ENCODE measurements at regions not wholly inside any gene's neighbourhood (a gene's known extent, or its start where the extent isn't known, plus 50 kb on each side); places are given as distances from the start of the nearest gene placed in this dataset.

DNA sequence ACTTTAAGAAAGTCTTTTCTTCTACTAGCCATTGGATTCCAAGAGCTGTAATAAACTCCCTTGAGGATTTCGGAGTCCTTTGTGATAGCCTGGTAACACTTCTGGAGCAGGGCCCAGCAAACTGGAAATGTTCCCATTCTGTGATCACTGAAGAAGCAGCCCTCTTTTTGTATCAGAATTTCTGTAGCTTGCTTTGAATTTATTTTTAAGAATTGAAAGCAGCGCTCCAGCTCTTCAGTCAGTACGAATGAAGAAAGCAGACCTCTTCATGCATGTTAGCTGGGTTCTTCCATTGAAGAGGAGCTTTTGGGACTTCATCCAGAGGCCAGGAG lies 141.5 kb downstream of the AKAP11 start:
- no peaks in the 10 kb centered on the region for H3K36me3 ChIP-seq
- no peak for DNase-seq
- no peaks in the 10 kb centered on the region for H3K4me1 ChIP-seq
- H3K27me3 ChIP-seq, result no peaks in the 10 kb centered on the region
- intact Hi-C loops (cut with DNase I), result no loop called here
- no peak overlapping the region for H3K4me3 ChIP-seq
- no peak overlapping the region for H3K27ac ChIP-seq
- H3K9me3 ChIP-seq, result peaks cover 0 to 2% (median 0%) of the 10 kb centered on the region in 4 donors
- no peak for TF ChIP-seq POLR2A (IDR thresholded peaks at IDR 0.05)
- no peak for TF ChIP-seq POLR2AphosphoS5 (IDR thresholded peaks at IDR 0.05)
- TF ChIP-seq, protein P1, sequence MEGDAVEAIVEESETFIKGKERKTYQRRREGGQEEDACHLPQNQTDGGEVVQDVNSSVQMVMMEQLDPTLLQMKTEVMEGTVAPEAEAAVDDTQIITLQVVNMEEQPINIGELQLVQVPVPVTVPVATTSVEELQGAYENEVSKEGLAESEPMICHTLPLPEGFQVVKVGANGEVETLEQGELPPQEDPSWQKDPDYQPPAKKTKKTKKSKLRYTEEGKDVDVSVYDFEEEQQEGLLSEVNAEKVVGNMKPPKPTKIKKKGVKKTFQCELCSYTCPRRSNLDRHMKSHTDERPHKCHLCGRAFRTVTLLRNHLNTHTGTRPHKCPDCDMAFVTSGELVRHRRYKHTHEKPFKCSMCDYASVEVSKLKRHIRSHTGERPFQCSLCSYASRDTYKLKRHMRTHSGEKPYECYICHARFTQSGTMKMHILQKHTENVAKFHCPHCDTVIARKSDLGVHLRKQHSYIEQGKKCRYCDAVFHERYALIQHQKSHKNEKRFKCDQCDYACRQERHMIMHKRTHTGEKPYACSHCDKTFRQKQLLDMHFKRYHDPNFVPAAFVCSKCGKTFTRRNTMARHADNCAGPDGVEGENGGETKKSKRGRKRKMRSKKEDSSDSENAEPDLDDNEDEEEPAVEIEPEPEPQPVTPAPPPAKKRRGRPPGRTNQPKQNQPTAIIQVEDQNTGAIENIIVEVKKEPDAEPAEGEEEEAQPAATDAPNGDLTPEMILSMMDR (IDR thresholded peaks at IDR 0.05), result no peak
- TF ChIP-seq EP300 (IDR thresholded peaks at IDR 0.05), result no peak
- 82 to 91% methylated on average over 3 of the region's 3 CpGs for WGBS, 2 donors

DNA sequence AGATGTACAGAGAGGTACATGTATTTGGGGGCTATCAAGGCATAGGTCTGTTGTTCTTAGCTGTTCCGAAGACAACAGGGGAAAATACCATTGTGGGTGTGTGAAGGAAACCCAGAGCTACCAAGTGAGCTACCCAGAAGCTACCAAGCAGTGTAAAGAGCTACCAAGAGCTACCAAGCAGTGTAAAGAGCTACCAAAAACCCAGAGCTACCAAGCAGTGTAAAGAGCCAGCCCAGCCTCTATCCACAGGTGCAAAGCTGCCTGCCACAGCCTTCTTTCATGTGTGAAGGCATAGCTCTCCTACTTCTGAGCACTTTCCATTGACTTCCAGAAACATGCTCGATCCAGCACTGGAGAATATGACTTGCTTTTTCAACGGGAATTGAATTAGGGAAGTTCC lies 145.7 kb downstream of the AKAP11 start:
- DNase-seq, result no peak
- WGBS, 2 donors, result 75 to 76% methylated on average over 3 of the region's 3 CpGs
- Histone ChIP-seq H3K9me3 (peaks cover 0 to 2% (median 0%) of the 10 kb centered on the region in 4 donors), H3K27ac (no peak overlapping the region), H3K4me3 (no peak overlapping the region), H3K36me3 (no peaks in the 10 kb centered on the region), H3K27me3 (no peaks in the 10 kb centered on the region), H3K4me1 (no peaks in the 10 kb centered on the region)
- TF ChIP-seq, protein P1 (IDR thresholded peaks at IDR 0.05), result no peak
- TF ChIP-seq EP300 (IDR thresholded peaks at IDR 0.05) (no peak), POLR2A (IDR thresholded peaks at IDR 0.05) (no peak), POLR2AphosphoS5 (IDR thresholded peaks at IDR 0.05) (no peak)
- intact Hi-C loops (cut with DNase I), result no loop called here

DNA sequence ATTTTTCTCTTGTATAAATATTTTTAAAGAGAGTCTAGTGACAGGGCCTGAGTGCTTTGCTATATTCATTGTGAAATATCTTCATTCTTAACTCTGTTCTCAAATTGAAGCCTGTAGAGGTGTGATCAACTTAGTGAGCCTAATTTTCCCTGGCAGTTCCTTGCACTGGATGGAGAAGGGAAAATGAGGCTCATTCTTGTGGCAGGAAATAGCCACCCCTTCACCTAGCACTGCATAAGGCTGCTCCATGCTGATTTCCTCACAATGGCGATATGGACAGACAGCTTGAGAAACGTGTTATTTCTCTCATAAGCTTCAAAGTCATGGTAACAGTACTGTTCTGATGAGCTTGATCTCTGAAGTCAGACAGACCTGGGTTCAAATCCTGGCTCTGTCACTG lies 146.2 kb downstream of the AKAP11 start:
- Histone ChIP-seq H3K27ac (no peak overlapping the region), H3K27me3 (no peaks in the 10 kb centered on the region), H3K36me3 (no peaks in the 10 kb centered on the region), H3K9me3 (peaks cover 0 to 2% (median 0%) of the 10 kb centered on the region in 4 donors), H3K4me1 (no peaks in the 10 kb centered on the region), H3K4me3 (no peak overlapping the region)
- no peak for DNase-seq
- intact Hi-C loops (cut with DNase I), result no loop called here
- no peak for TF ChIP-seq POLR2AphosphoS5 (IDR thresholded peaks at IDR 0.05)
- TF ChIP-seq, protein P1 (IDR thresholded peaks at IDR 0.05), result no peak
- TF ChIP-seq EP300 (IDR thresholded peaks at IDR 0.05), result no peak
- no peak for TF ChIP-seq POLR2A (IDR thresholded peaks at IDR 0.05)
- 86 to 87% methylated on average over 2 of the region's 2 CpGs for WGBS, 2 donors

DNA sequence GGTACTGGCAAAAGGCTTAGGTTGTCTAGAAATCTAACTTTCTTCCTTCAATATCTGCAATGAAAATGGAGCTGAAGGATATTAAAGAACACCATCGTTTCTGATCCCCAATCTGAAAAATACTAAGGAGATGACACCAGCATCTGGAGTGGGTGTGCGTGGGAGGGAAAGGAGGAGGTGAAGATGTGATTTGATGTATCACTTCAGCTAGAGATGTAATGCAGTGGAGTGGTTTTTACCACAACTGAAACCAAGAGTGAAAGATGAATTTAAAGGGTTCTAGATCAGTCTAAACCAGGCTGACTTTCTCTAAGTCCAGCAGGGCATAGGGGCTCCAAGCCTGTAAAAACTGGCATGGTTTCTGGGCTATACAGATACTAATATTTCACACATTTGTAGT lies 148.4 kb downstream of the AKAP11 start:
- Histone ChIP-seq H3K4me1 (no peaks in the 10 kb centered on the region), H3K4me3 (no peak overlapping the region), H3K9me3 (no peaks in the 10 kb centered on the region), H3K27me3 (no peaks in the 10 kb centered on the region), H3K36me3 (no peaks in the 10 kb centered on the region), H3K27ac (no peak overlapping the region)
- no peak for DNase-seq
- 87 to 88% methylated on average over 2 of the region's 2 CpGs for WGBS, 2 donors
- intact Hi-C loops (cut with DNase I), result no loop called here
- TF ChIP-seq POLR2AphosphoS5 (IDR thresholded peaks at IDR 0.05) (no peak), EP300 (IDR thresholded peaks at IDR 0.05) (no peak), POLR2A (IDR thresholded peaks at IDR 0.05) (no peak)
- TF ChIP-seq, protein P1 (IDR thresholded peaks at IDR 0.05), result no peak

DNA sequence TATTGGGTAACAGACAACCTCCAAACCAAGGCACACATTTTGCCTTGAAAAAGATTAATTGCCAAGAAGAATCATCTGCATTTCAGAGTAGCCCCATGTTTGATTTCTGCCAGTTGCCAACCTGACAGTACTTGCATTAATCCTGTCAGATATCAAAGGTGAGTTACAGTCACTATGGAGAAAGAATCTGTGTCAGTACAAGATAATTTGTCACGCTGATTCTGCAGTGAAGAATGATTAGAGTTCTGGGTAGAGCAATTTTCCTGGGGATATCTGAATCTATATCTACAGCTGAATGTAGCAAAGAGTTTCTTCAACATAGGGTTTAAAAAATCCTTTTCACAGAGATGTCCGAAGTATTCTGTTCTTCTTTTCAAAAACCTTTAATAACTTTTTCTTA lies 150.7 kb downstream of the AKAP11 start:
- Histone ChIP-seq H3K36me3 (no peaks in the 10 kb centered on the region), H3K27ac (no peak overlapping the region), H3K4me3 (no peak overlapping the region), H3K27me3 (no peaks in the 10 kb centered on the region), H3K9me3 (no peaks in the 10 kb centered on the region), H3K4me1 (no peaks in the 10 kb centered on the region)
- WGBS, 2 donors, result 91 to 93% methylated on average over 2 of the region's 2 CpGs
- TF ChIP-seq EP300 (IDR thresholded peaks at IDR 0.05) (no peak), POLR2AphosphoS5 (IDR thresholded peaks at IDR 0.05) (no peak), POLR2A (IDR thresholded peaks at IDR 0.05) (no peak)
- TF ChIP-seq, protein P1 (IDR thresholded peaks at IDR 0.05), result no peak
- no peak for DNase-seq
- intact Hi-C loops (cut with DNase I), result no loop called here

Measured in sigmoid colon (tissue), 6 donors.